GM18526 (cell line): ENCODE measurements at regions not wholly inside any gene's neighbourhood (a gene's known extent, or its start where the extent isn't known, plus 50 kb on each side); places are given as distances from the start of the nearest gene placed in this dataset.

ENCODE experiments used
- POLR2A ChIP-seq: IDR thresholded peaks from 3 replicates; pipeline ENCODE4 v1.6.1; 2011; ENCODE audit not compliant: insufficient read length; ENCODE audit errors: extremely low read depth

- TF ChIP-seq POLR2A, result no peak
Observed at GRCh38 chr5:173726846-173727557, 110.6 kb upstream of the BOD1 start.

GRCh38 chr5:173727839-173728778, 111.7 kb upstream of the BOD1 start:
- no peak for TF ChIP-seq POLR2A

GRCh38 chr5:173729079-173729765, 112.8 kb upstream of the BOD1 start:
- no peak for TF ChIP-seq POLR2A

- TF ChIP-seq POLR2A, result no peak
Observed at GRCh38 chr5:173730632-173731298, 114.3 kb upstream of the BOD1 start.

GRCh38 chr5:173733021-173733420, 116.6 kb upstream of the BOD1 start:
- no peak for TF ChIP-seq POLR2A

- TF ChIP-seq POLR2A, result no peak
Observed at GRCh38 chr5:173733425-173733824, 117.0 kb upstream of the BOD1 start.

GRCh38 chr5:173733831-173734501, 117.5 kb upstream of the BOD1 start:
- TF ChIP-seq POLR2A, result no peak

- TF ChIP-seq POLR2A, result no peak
Observed at GRCh38 chr5:173734716-173735115, 118.3 kb upstream of the BOD1 start.

GRCh38 chr5:173735184-173735583, 118.7 kb upstream of the BOD1 start:
- no peak for TF ChIP-seq POLR2A

- TF ChIP-seq POLR2A, result no peak
Observed at GRCh38 chr5:173735691-173736090, 119.2 kb upstream of the BOD1 start.

- TF ChIP-seq POLR2A, result no peak
Observed at GRCh38 chr5:173736374-173736773, 119.9 kb upstream of the BOD1 start.

- TF ChIP-seq POLR2A, result no peak
Observed at GRCh38 chr5:173736923-173737412, 120.5 kb upstream of the BOD1 start.

GRCh38 chr5:173739741-173740140, 123.3 kb upstream of the BOD1 start:
- no peak for TF ChIP-seq POLR2A

- TF ChIP-seq POLR2A, result no peak
Observed at GRCh38 chr5:173740400-173740799, 124.0 kb upstream of the BOD1 start.

GRCh38 chr5:173741087-173741486, 124.6 kb upstream of the BOD1 start:
- TF ChIP-seq POLR2A, result no peak
